HG02588 (cell line): ENCODE measurements at regions not wholly inside any gene's neighbourhood (a gene's known extent, or its start where the extent isn't known, plus 50 kb on each side); places are given as distances from the start of the nearest gene placed in this dataset.

Experiments
- ATAC-seq: cut with Tn5 transposase; IDR thresholded peaks from one replicate; pipeline ENCODE4 v1.9.1; 2021; ENCODE audit warnings: mild to moderate bottlenecking, moderate library complexity; ENCODE audit not compliant: unreplicated experiment

DNA sequence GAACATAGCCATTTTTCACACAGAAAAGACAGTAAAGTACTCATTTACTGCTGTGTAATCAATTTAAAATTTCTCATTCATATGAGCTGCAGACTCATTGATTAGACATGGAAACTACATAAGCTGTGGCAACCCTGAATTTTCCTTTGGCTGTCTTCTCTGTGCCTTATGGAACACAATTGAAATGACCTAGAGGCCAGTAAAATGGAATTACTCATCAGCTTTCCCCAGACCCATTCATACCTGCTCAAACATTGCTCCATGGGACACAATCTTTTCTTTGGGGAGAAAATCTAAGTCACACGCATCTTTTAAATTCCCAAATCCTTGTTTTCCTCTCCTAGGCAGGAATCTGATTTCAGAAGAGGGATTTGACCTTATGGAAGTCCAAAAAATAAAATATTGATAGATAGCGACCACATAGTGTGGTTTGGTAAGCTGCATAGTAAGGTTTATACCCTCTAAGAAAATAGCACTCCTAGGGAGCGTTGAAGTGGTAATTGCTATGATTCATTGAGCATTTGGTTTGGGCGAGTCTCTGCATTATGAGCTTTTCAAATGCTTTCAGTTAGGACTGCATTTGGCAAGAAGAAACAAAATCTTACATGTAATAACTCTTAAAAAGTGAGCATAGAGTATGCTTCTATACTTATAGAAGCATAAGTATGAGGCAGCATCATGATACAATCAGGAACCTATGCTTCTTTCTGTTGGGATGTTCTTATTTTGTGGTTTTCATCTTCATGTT, 243.4 kb upstream of the GADL1 start:
- no peak for ATAC-seq

DNA sequence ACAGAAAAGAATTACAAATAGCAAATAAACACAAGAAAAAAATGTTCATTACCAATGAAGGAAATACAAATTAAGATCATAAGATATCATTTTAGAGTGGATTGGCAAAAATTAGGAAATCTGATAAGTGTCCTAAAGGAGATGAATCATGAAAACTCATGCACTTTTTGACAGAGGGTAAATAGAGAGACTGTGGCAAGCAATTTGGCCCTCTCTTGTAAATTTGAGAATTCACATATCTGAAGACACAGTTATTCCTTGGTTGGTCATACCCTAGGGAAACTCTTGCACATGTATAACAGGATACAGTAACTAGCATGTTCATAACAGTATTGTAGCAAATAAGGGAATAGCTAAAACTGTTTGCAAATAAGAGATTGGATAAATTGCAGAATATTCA, 246.0 kb upstream of the GADL1 start:
- no peak for ATAC-seq

DNA sequence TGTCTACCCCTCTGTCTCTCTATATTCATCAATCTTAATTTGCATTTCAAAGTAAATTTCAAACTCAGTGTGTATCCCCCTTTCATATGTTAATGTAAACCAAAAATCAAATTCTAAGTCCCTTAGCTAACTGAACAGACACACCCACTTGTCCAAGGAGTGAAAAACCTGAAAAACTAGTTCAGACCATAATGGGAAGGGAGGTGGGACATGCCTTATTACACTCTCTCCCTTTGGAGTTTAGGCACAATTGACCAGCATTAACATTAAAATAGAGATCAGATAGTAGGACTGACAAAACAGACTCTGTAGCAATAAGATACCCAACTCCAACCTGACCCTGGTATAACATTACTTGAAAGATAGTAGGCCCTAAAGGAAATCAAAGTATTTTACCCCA, 247.7 kb upstream of the GADL1 start:
- no peak for ATAC-seq

DNA sequence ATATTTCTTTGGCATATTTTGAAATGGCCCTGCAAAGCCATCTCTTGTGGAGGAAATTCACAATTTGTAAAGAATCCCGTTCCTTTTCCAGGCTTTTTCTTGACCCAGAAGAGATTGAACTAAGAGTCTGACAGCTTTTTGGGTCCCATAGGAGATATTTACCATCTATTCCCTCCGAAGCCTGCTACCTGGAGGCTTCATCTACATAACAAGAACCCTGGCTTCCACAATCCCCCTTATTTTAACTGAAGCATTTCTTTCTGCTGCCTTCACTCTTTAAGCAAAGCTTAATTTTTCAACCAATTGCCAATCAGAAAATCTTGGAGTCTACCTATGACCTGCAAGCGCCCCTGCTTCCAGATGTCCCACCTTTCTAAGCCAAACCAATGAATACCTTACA, 248.1 kb upstream of the GADL1 start:
- no peak for ATAC-seq

DNA sequence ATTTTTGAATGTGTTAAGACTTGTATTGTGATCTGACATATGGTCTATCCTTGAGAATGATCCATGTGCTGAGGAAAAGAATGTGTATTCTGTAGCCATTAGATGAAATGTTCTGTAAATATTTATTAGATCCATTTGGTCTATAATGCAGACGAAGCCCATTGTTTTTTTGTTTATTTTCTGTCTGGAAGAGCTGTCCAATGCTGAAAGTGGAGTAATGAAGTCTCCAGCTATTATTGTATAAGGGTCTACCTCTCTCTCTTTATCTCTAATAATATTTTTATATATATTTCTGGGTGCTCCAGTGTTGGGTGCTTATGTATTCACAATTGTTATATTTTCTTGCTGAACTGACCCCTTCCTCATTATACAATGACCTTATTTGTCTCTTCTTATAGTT, 250.6 kb upstream of the GADL1 start:
- no peak for ATAC-seq

DNA sequence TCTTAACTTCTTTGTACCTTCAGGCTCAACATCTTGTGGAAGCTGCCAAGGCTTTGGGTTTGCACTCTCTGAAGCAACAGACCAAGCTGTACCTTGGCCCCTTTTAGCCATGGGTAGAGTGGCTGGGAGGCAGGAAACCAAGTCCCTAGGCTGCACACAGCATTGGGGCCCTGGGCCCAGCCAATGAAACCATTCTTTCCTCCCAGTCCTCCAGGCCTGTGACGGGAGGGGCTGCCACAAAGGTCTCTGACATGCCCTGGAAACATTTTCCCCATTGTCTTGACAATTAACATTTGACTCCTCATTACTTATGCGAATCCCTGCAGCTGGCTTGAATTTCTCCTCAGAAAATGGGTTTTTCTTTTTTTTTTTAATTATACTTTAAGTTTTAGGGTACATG, 253.1 kb upstream of the GADL1 start:
- no peak for ATAC-seq

DNA sequence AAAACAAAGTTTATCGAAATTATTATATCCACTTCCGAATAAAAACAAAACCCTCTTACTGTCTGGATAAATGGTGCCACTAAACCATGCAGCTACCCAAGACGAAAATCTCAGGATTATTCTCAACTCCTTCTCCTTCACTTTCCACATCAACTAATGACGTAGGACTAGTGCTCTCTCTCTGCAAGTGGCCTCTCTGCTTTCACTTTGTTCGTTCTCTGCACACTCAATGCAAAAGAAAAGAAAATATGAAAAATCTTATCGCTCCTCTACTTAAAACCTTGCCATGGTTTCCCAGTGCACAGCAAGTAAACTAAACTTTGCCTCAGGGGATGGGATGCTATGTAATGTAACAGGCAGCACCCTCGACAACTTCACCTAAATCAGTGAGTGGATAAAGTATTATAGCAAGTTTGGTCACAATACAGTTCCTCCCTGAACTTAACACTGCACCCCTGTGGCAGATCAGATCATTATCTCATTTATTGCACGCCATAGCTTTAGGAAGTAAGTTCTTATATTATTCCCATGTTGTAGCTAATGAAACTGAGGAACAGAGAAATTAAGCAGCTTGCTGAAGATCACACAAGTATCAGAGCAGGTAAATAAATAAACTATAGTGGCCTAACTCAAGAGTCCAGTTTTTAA, 262.7 kb upstream of the GADL1 start:
- ATAC-seq: no peak

DNA sequence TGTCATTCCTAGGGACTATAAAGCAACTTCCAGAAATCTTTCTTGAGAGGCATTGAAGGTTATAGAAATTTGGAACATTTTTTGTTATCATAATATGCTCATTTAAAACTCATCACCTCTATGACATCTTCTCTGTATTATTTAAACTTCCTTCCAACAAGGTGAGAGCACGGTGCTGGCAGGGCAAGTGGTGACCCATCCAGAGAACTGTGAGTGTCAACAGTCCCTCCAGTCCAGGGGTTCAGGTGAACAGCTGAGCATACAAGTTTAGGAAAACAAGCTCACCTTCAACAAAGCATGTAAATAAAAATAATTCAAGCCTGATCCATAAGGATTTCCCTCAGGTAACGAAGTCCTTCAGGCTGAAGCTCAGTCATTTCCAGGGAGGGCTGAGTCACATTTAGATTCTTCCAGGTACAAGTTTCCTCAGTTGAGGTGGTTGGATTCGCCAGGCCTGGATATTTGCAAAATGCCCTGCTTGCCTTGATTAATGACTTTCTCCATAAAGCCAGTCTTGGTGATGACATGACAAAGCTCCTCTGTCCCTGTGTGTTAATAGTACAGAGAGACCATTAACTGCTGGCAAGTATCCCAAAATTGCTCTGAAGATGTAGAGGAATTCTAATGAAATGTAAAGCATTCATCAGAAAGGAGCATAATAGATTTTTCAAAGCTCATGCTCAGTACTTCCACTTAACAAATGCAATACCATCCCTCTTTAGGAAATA, 263.6 kb upstream of the GADL1 start:
- ATAC-seq: no peak

DNA sequence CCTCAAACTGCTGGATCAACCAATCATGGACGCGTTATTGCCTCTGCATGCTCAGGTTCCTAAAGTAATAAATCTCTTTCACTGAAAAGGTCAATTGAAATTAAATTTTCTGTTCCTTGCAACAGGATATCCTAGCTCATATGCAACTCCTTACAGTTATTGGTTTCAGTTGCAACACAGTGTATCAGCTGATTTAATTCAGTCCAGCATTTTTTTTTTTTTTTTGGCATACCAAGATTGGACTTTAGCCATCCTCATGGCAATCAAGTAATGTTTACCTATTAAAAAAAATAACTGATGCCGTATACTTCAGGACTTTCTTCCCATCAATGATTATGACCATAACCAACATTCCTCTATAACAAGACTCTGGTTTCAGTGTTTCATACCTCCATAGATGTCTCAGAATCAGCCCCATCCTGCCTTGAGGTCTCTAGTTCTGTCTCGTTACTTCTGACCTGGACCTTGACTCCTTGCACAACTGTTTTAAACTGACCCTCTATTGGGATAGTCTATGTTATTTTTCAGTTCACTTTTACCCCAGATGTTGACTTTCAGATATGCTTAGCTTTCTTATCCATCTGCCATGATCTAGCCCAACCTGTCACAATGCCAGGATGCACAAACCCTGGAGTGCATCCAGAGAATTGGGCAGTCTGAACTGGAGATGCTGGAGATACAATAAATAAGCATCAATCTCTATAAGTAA, 265.0 kb upstream of the GADL1 start:
- ATAC-seq: no peak

DNA sequence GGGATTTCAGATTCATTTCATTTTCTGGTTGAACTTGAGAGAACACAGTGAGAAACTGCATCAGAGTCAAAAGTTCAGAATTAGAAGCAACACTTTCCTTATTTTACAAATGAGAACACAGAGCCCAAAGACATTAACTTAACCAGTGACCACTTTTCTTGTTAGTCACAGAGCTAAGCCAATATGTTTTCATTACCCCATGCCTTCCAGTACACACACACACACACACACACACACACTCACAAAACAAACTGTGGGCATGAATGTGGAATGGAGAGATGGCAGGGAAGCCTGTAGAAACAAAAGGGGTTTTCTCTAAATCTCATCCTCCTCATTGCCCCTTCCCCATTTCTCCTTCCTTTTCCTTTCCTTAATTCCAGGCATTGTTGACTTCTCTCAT, 267.4 kb upstream of the GADL1 start:
- ATAC-seq: no peak

DNA sequence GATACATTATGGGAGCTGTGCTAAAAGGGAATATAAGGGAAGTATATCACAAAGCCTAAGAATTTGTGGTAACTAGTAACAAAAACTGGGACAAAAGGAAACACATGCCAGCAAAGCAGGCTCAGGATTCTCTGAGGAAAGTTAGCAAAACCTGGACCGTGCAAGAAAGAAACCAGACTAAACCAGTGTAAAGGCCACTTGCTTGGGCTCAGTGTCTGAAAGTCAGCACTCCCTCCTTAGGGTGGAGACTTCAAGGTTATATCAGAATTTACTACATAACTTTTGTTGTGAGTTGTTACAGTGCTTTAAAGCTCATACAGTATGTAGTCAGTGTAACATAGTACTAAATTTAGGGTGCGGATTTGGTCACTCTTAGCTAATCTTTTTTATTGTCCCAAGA, 269.9 kb upstream of the GADL1 start:
- no peak for ATAC-seq

DNA sequence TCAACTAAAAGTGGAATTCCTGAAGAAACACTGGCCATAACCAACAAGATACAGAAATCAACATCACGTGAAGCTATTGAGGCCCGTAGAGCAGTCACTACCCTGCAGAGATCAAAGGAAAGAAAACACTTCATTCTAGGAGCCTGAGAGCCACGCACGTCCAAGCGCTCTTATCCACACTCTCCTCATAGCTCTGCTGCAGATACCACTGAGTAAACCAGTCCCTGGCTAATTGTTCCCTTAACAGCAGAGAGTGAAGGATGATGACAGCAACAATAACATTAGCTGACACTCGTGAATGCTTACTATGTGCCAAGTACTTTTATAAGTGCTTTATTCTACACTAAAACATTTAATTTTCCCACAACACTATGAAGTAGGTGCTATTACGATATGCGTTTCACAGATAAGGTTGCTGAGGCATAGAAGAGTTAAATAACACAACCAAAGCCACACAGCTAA, 271.0 kb upstream of the GADL1 start:
- ATAC-seq: no peak

DNA sequence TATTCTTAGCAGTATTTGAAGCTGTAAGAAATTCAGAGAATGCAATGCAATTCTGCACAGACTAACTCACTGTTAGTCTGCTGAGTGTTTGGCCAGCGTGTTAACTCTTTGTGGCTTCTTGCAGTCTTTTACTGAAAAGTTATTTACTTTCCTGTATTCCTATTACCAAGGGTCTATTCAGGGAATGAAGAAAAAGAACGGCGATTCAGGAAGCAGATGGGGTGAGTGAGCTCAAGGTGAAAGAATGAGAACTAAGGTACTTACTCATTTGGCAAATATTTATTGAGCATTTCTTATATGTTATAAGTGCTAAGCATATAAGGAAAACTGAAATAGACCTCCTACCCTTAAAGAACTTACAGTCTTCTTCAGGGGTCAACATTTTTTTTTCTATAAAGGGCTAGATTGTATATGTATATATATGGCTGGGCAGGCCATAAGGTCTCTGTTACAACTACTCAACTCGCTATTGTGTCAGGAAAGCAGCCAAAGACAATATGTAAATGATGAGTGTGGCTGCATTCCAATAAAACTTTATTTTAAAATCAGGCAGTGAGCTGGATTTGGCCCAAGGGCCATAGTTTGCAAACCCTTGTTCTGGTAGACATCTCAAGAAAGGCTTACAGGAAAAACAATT, 271.9 kb upstream of the GADL1 start:
- no peak for ATAC-seq

DNA sequence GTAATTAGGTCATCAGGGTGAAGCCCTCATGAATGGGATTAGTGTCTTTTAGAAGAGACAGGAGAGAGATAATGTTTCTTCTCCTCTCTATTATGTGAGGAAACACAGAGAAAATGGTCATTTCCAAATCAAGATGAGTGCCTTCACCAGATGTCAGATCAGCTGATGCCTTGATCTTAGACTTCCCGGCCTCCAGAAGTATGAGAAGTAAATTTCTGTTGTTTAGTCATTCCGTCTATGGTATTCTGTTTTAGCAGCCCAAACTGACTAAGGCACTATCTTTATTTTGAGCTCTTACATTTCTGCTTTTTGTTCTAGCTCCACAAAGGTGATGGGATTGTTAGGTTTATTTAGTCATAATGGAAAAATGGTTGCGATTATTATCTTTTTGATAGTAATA, 273.2 kb upstream of the GADL1 start:
- ATAC-seq: no peak

DNA sequence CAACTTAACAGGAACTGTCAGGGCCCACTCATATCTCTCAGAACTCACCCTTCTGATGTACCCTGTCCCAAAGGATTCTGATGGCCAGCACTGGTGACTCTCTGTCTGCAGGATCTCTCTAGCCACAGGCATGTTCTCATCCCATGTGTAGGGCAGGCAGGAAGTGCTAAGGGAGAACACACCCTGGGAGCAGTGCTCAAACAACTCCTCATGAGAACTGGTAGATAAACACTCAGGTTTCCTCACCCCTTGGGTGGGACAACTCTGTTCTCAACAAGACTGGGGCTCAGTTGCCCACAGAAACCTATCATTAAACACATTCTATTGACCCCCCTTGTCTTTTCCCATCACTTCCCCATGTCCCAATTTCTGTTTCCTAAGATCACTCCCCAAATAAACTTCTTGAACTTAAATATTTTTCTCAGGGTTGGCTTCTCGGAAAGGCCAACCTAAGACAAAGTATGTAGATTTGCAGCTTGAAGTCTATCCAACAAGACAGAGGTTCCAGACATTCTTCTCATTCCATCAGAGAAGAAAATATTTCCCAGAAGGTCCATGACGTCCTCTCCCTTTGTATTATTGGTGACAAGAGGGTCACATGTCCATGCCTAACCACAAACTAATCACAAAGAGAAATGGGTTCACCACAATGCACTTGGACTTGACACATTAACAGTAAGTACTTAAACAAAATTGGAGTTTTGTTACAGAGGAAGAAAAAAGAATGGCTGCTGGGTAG, 276.6 kb upstream of the GADL1 start:
- ATAC-seq: no peak

DNA sequence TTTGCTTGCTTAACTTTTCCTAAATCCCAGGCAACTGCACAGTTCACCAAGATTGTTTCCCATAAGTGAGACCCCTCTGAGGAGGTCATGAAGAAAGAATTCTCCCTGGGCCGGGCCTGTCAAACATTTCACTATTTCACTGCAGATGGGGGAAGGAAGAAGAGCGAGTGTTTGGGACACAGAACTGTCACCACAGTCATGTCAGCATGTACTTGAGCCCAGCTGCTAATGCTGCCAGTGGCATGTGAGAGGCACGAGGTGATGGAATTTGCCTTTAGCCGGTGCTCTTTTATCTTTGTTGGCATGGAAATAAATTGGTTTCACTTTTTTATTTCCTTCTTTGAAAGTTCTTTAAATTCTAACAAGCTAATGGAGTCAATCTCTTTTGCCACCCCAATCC, 277.9 kb upstream of the GADL1 start:
- ATAC-seq: no peak

DNA sequence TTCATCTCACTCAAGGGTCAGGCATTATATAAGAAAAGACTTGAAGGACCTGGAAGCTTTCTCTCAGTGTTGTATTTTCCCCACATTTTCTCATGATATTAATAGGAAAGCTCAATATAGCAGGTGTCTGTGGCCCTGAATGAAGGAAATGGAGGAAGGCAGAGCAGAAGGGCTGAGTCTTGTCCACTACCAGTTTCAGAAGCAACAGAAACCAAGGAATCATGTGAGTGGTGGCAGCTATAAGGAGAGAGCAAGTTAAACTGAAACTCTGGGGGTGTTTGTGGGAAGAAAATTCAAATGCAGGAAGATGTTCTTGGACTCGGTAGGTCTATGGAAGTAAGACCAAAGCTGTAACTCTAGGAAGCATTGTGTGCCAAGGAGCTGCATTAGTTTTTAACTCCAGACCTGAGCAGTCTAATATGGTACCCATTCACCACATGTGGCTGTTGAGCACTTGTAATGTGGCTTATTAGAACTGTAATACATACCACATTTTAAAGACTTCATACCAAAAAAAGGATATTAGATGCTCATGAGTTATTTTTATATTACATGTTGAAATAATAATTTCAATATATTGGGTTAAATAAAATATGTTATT, 278.8 kb upstream of the GADL1 start:
- ATAC-seq: no peak

DNA sequence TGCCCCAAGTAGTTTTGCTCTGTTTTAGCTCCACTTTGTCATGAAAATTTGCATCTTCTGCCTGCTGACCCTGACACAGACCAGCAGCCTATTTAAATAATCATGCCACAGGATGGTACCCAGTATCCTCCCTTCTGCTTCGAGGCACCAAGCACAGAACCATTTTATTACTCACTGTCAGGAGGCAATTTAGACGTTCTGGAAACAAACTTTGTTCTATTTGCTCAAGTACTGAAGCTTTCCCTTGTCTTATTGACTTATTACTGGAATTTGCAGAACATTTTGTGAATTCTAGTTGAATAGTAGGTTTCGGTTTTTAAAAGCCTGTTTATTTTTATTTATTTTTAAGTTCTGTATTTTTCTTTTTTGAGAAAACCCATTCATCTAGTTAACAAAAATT, 279.6 kb upstream of the GADL1 start:
- ATAC-seq: no peak

DNA sequence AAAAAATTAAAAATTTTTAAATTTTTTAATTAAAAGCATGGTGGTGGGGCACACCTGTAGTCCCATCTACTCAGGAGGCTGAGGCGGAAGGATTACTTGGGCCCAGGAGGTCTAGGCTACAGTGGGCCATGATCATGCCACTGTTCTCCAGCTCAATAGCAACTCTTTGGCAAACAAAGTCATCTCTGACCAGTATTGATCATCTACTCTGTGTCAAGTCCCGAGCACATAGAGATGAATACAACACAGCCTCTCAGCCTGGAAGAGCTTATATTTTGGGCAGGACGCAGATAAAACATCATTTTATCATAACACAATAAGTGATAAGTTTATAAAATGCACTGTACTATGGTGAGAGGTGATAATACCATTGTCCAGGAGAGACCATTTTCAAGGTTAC, 281.6 kb upstream of the GADL1 start:
- no peak for ATAC-seq

DNA sequence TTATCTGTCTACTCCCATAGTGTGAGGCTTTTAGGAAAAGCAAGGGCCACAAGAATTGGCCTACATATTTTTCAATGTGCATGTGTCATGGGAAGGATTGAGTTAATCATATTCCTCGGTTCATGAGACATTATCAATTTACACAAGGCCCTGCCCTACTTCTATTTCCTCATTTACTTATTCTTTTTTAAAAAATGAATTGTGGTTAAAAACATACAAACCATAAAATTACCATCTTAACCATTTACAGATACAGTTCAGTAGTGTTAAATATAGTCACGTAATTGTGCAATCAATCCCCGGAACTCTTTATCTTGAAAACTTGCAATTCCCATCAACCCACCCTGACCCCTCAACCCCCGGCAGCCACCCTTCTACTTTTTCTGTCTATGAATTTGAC, 284.0 kb upstream of the GADL1 start:
- no peak for ATAC-seq
